ACC112 (cell line): ENCODE measurements at regions not wholly inside any gene's neighbourhood (a gene's known extent, or its start where the extent isn't known, plus 50 kb on each side); places are given as distances from the start of the nearest gene placed in this dataset.

ENCODE experiments used
- H2AFZ ChIP-seq: fragments of 200-600 bp; sonication (generic); one replicate; pipeline ENCODE4 v1.6.0; 2017; ENCODE audit warnings: antibody characterized with exemption, low read length; ENCODE audit not compliant: unreplicated experiment
- H3K27ac ChIP-seq: fragments of 200-600 bp; sonication (generic); 2 replicates; pipeline ENCODE4 v1.5.1; 2014; ENCODE audit warnings: low read depth, mild to moderate bottlenecking, antibody characterized with exemption, low read length, moderate library complexity
- H3K27me3 ChIP-seq: fragments of 200-600 bp; sonication (generic); 2 replicates; pipeline ENCODE4 v1.6.1; 2014; ENCODE audit warnings: mild to moderate bottlenecking, antibody characterized with exemption, low read length, moderate library complexity, mixed read lengths; ENCODE audit not compliant: insufficient read depth
- H3K36me3 ChIP-seq: fragments of 200-600 bp; sonication (generic); 2 replicates; pipeline ENCODE4 v1.6.1; 2016; ENCODE audit warnings: mild to moderate bottlenecking, antibody characterized with exemption, low read length, moderate library complexity, mixed read lengths; ENCODE audit not compliant: insufficient read depth
- H3K4me1 ChIP-seq: fragments of 200-600 bp; sonication (generic); one replicate; pipeline ENCODE4 v1.6.1; 2016; ENCODE audit warnings: low read length, mixed read lengths; ENCODE audit not compliant: insufficient read depth, unreplicated experiment, control insufficient read depth
- H3K4me3 ChIP-seq: fragments of 200-600 bp; sonication (generic); 2 replicates; pipeline ENCODE4 v1.5.1; 2014; ENCODE audit warnings: mild to moderate bottlenecking, low read depth, low read length
- H3K79me2 ChIP-seq: fragments of 200-600 bp; sonication (generic); one replicate; pipeline ENCODE4 v1.6.0; 2016; ENCODE audit warnings: low read length; ENCODE audit not compliant: control insufficient read depth, unreplicated experiment, insufficient read depth

GRCh38 chr5:10173716-10174115, 76.0 kb downstream of the ATPSCKMT start:
- Histone ChIP-seq H2AFZ (no peak overlapping the region), H3K27ac (no peak overlapping the region), H3K27me3 (peaks cover 9% of the 10 kb centered on the region; the same call in 1 of the 2 replicates), H3K4me1 (no peaks in the 10 kb centered on the region), H3K79me2 (no peaks in the 10 kb centered on the region), H3K36me3 (no peaks in the 10 kb centered on the region), H3K4me3 (no peak overlapping the region)

- Histone ChIP-seq H3K27ac (no peak overlapping the region), H3K79me2 (no peaks in the 10 kb centered on the region), H3K4me3 (no peak overlapping the region), H3K27me3 (peaks cover 9% of the 10 kb centered on the region; the same call in 1 of the 2 replicates), H3K36me3 (no peaks in the 10 kb centered on the region), H3K4me1 (no peaks in the 10 kb centered on the region), H2AFZ (no peak overlapping the region)
Observed at GRCh38 chr5:10172247-10172646, 77.4 kb downstream of the ATPSCKMT start.

- no peaks in the 10 kb centered on the region for H3K36me3 ChIP-seq
- H2AFZ ChIP-seq, result no peak overlapping the region
- no peaks in the 10 kb centered on the region for H3K79me2 ChIP-seq
- H3K4me1 ChIP-seq, result no peaks in the 10 kb centered on the region
- H3K4me3 ChIP-seq, result no peak overlapping the region
- H3K27me3 ChIP-seq, result 0 out of 2 replicates have a peak, but pooled peaks cover 3% of the 10 kb centered on the region
- H3K27ac ChIP-seq, result no peak overlapping the region
Observed at GRCh38 chr5:10169359-10169758, 80.3 kb downstream of the ATPSCKMT start.

DNA sequence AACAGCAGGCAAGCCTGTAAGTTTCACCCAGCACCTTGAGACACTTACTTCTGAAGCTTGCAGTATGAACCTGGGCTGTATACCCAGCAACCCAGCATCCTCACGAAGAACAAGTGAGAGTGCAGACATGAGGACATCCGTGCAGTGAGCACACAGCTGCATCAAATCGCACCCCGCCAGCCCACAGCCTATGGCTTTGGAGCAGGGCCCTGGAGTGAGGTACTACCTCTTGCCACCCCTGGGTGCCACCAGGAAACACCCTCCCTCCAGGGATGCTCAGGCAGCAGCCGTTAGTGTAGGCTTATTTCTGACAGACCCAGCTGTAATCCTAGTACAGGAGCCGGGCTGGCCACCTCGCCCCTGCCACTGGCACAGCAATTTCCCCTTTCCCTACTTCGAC, 81.4 kb downstream of the ATPSCKMT start:
- Histone ChIP-seq H2AFZ (no peak overlapping the region), H3K27me3 (no peaks in the 10 kb centered on the region), H3K4me3 (no peak overlapping the region), H3K4me1 (no peaks in the 10 kb centered on the region), H3K27ac (no peak overlapping the region), H3K79me2 (no peaks in the 10 kb centered on the region), H3K36me3 (no peaks in the 10 kb centered on the region)

GRCh38 chr5:10167806-10168205, 81.9 kb downstream of the ATPSCKMT start:
- no peak overlapping the region for H3K4me3 ChIP-seq
- no peaks in the 10 kb centered on the region for H3K79me2 ChIP-seq
- no peaks in the 10 kb centered on the region for H3K27me3 ChIP-seq
- H2AFZ ChIP-seq, result no peak overlapping the region
- no peaks in the 10 kb centered on the region for H3K36me3 ChIP-seq
- H3K4me1 ChIP-seq, result no peaks in the 10 kb centered on the region
- no peak overlapping the region for H3K27ac ChIP-seq

DNA sequence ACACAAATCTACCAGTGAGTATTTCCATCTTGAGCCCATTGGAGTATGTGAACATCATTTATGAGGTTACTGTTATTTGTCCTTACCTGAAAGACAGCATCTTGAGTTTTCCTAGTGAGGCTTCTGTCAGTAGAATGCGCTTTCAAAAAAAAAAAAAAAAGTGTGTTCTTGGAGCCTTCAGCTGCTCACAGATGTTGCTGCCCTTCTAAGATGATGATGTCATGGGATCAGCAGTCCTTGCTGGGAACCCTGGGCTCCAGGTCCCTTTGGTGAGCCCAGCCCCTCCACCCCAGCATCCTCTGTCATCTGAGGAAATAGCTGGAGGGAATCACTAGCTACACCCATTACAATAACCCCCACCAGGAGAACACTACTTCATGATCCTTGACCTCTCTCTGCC, 83.3 kb downstream of the ATPSCKMT start:
- Histone ChIP-seq H3K4me1 (no peaks in the 10 kb centered on the region), H3K36me3 (no peaks in the 10 kb centered on the region), H2AFZ (no peak overlapping the region), H3K4me3 (no peak overlapping the region), H3K27me3 (peaks cover 13% of the 10 kb centered on the region; the same call in 1 of the 2 replicates), H3K27ac (no peak overlapping the region), H3K79me2 (no peaks in the 10 kb centered on the region)

GRCh38 chr5:10162468-10162867, 87.2 kb downstream of the ATPSCKMT start:
- Histone ChIP-seq H3K27ac (no peak overlapping the region), H3K36me3 (no peaks in the 10 kb centered on the region), H3K4me3 (no peak overlapping the region), H3K79me2 (no peaks in the 10 kb centered on the region), H3K27me3 (peaks cover 21% of the 10 kb centered on the region; the same call in 1 of the 2 replicates), H2AFZ (no peak overlapping the region), H3K4me1 (no peaks in the 10 kb centered on the region)

GRCh38 chr5:10161778-10162177, 87.9 kb downstream of the ATPSCKMT start:
- no peak overlapping the region for H2AFZ ChIP-seq
- H3K27ac ChIP-seq, result no peak overlapping the region
- no peak overlapping the region for H3K4me3 ChIP-seq
- H3K79me2 ChIP-seq, result no peaks in the 10 kb centered on the region
- H3K27me3 ChIP-seq, result peaks cover 21% of the 10 kb centered on the region; the same call in 1 of the 2 replicates
- no peaks in the 10 kb centered on the region for H3K36me3 ChIP-seq
- no peaks in the 10 kb centered on the region for H3K4me1 ChIP-seq

- no peaks in the 10 kb centered on the region for H3K4me1 ChIP-seq
- H2AFZ ChIP-seq, result no peak overlapping the region
- no peaks in the 10 kb centered on the region for H3K36me3 ChIP-seq
- no peaks in the 10 kb centered on the region for H3K79me2 ChIP-seq
- no peak overlapping the region for H3K27ac ChIP-seq
- H3K4me3 ChIP-seq, result no peak overlapping the region
- peaks cover 21% of the 10 kb centered on the region; the same call in 1 of the 2 replicates for H3K27me3 ChIP-seq
Observed at GRCh38 chr5:10160241-10160640, 89.4 kb downstream of the ATPSCKMT start.

DNA sequence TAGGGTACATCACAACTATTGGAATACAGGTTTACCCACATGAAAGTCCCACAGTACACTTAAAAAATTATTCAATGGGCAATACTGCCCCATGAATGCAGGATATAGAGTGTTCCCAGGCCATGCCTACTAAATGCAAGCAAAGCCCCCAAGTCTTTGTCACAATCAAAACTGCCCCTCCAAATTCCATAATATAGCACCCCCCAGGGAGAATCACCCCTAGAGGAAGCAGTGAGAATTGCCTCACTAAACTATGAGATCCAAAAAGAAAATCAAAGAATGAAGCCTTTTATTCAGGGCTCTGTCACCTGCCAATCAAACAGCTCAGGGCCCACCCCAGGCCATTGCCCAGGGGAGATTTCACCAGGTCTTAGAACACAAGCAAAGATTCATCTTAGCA, 90.8 kb downstream of the ATPSCKMT start:
- H2AFZ ChIP-seq, result no peak overlapping the region
- no peak overlapping the region for H3K4me3 ChIP-seq
- H3K27ac ChIP-seq, result no peak overlapping the region
- H3K27me3 ChIP-seq, result peaks cover 21% of the 10 kb centered on the region; the same call in 1 of the 2 replicates
- H3K79me2 ChIP-seq, result no peaks in the 10 kb centered on the region
- no peaks in the 10 kb centered on the region for H3K4me1 ChIP-seq
- no peaks in the 10 kb centered on the region for H3K36me3 ChIP-seq

- peaks cover 16% of the 10 kb centered on the region; the same call in 1 of the 2 replicates for H3K27me3 ChIP-seq
- H3K4me3 ChIP-seq, result no peak overlapping the region
- H3K27ac ChIP-seq, result no peak overlapping the region
- H2AFZ ChIP-seq, result no peak overlapping the region
- H3K79me2 ChIP-seq, result no peaks in the 10 kb centered on the region
- H3K36me3 ChIP-seq, result no peaks in the 10 kb centered on the region
- no peaks in the 10 kb centered on the region for H3K4me1 ChIP-seq
Observed at GRCh38 chr5:10157085-10157669, 92.5 kb downstream of the ATPSCKMT start.
